ENCODE measurements at regions not wholly inside any gene's neighbourhood (a gene's known extent, or its start where the extent isn't known, plus 50 kb on each side); places are given as distances from the start of the nearest gene placed in this dataset.

- TF ChIP-seq CTCF (IDR thresholded peaks at IDR 0.05) (no peak), POLR2A (IDR thresholded peaks at IDR 0.05) (no peak)
Measured at GRCh38 chr9:91073049-91073810, 271.6 kb downstream of the SYK start.
